GDM1 (cell line): ENCODE measurements at regions not wholly inside any gene's neighbourhood (a gene's known extent, or its start where the extent isn't known, plus 50 kb on each side); places are given as distances from the start of the nearest gene placed in this dataset.

Experiments
- DNase-seq: peaks from one replicate; lab custom pipeline; 2025; lab: John Stamatoyannopoulos, UW

DNA sequence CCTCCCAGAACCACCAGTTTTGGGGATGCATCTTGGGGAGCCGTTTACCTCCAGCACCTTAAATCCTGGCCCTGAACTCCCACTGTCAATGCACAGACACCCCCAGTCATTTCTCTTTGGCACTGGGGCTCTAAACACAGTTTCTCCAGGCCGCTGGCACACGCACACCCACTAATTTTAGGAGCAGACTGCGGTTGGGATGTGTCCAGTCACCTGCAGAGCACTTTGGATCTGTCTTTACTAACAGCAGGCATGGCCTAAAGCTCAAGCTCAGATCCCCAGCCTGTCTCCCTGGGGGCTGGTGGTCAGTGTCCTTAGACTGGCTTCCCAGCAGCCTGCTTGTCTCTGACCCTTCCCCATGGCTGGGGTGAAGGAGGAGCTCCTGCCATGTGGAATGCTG, 49.9 kb downstream of the SYNE3 start:
- DNase-seq = no peak

DNA sequence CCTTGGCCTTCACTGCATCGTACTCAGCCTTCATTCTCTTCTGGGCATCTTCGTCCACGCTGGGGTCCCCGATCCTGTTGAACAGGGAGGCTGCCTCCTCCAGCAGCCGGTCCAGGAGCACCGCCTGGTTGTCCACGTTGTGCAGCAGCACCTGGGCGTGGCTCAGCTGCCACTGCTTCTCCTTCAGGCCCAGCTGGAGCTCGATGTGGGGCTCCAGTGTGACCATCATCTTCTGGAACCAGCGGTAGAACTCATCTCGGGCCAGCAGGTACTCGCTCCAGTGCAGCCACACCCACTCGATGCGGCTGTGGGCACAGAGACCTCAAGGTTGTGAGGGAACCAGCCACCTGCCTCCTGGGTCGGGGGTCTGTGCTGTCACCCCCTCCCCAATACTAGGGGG, 50.5 kb downstream of the SYNE3 start:
- no peak for DNase-seq

DNA sequence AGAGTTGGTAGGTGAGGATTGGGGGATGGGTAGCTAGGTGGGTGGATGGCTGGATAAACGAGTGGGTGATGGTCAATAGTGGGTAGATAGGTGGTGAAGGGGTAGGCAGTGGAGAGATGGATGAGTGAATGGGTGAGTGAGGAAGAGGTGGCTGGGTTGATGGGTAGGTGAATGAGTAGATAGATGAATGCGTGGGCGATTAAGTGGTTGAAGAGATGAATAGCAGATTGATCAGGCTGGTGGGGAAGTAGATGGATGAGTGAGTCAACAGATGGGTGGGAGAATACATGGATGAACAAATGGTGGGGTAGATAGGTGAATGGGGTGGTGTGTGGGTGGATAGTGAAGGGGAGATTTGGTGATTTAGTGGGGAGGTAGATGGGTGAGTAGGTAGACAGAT, 51.1 kb downstream of the SYNE3 start:
- no peak for DNase-seq

DNA sequence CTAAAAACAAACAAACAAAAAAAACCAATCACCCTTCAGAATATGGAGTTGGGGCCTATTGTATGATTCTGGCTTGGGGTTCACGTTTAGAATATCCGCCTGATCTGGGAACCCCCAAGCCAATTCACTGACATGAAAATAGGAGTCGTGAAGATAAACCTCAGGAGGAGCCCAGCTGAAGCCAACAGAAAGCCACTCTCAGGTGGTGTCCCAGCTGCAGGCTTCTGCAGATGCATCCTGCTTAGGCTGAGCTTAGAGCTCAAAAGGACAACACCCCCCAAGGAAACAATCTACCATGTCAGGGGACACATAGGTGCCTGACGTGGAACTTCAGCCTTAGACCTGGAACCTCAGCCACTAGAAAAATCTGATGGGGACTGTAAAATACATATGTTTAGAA, 51.9 kb downstream of the SYNE3 start:
- no peak for DNase-seq

DNA sequence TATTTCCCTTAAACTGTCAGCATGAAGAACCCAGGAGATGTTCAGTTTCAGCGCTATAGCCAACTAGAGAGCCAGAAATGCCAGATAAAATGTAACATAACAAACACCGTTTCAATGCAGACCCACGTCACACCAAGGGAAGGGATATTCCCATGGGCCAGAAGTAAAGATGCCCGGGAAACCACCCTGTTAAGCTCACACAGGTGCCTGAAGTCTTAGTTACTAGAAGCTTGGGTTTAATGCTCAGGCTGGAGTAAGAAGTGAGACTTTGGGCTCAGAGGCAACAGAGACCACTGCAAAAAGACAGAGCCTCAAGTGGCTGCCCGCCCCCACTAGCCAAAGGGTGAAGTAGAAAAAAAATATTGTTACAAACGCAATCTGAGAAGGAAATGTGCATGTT, 52.3 kb downstream of the SYNE3 start:
- DNase-seq = no peak

DNA sequence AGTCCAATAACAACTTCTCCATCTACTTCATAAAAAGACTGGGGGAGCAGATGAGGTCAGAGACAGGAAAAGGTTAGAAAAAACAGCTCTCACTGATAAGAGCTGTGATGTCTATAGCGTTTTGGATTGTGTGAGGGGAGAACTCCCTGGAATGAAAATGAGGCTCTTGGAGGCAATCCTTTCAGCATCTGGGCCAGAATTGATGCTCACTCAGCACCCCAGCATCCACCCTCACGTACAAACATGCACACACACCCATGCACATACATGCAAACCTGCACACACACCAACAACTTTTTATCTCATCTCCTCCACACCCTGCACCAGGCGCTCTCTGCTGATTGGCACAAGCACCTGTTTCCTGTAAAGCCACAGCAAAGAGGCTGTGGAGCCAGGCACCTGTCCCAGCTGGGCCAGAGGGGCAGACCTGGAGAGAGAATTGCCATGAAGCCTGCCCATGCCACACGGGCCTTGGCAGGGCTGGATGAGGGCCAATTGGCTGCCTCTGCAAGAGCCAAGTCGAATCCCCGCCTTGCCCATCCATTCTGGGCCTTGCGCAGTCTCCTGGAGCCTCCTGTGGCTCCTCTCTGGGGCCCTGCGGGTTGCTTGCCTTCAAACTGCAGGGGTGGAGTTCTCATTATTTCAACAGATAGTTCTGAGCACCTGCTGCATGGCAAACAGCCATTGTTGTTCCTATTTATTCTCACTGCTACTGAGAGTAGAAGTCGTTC, 53.1 kb downstream of the SYNE3 start:
- DNase-seq = peak; percentile 30

DNA sequence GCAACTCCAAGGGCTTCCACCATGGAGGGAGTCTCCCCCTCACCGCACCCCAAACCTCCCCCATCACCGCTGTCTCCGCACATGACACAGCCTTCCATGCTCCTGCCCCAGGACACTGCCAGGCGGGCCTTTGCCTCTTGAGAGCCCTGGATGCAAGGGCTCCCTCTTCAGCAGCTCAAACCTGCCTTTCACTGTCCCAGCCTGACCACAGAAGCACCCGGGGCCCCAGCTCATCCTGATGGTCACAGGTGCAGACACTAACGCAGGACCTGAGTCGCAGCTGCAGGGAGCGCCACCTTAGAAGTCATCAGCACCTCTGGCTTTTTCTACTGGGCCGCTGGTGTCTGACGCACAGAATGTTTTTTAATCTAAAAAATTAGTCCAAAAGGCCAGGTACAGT, 54.0 kb downstream of the SYNE3 start:
- no peak for DNase-seq

DNA sequence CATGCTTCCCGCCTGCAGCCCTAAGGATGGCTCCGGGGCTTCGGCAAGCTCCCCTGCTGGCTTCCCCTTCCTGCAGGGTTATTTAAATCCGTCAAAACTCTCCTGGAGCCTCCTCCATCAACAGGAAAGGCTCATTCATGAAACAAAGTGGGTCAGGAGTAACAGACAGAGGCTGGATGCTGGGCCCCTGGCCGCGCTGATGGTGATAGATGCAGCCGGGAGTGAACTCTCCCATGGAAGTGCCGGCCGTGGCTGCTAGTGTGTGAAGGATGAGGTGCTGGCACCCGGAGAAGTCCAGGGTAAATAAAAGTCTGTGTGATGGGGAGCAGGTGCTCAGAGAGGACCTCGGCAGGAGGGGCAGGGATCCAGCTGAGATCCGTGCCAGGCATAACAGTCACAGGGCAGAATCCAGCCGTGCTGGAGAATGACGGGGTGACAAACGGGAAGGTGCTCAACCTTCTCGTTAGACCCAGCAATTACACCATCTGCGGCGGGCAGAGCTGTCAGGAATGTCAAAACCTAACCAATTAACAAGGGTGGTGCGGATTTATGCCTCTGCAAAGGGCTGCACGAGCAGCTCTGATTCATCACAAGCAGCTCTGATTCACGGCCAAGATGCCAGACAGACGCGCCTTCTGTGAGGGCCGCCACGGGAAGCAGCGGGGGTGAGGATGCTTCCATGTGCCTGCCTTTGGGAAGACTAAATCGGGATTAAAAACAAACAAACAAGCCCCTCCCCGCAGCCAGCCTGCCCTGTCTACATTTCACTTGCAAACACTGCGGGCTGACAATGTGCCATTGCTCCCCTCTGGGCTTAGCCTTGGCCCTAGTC, 55.6 kb downstream of the SYNE3 start:
- no peak for DNase-seq

DNA sequence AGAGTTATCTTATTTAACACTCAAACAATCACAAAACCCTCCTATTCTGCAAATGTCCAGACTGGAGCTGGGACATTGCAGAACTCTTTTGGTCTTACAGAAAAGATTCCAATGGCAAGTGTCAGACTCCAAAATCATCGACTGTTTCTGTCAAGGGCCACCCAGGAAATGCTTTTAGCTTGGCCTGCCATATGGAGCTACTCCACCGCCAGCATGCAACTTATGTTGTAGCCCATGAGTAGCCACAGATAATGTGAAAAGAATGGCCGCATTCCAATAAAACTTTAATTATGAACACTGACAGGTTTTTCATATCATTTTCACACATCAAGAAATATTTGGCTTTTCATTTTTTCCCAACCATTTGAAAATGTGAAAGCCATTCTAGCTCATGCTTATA, 57.5 kb downstream of the SYNE3 start:
- no peak for DNase-seq

DNA sequence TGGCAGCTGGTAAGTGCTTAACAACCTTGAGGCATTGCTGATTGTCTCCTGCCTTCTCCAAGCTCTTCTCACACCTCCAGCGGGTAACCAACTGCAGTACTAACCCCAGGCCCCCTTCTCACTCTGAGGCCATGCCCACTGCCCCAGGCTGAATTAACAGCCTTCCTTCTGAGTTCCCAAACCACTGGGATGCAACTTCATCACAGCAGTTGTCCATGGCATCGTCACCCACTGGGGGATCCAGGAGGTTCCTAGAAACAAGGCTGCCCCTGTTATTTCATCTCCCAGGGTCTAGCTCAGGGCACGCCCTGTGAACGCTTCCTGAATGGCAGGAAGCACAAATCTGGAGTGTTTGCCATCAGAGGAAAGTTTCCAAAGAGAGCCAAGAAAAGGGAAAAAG, 58.0 kb downstream of the SYNE3 start:
- no peak for DNase-seq

DNA sequence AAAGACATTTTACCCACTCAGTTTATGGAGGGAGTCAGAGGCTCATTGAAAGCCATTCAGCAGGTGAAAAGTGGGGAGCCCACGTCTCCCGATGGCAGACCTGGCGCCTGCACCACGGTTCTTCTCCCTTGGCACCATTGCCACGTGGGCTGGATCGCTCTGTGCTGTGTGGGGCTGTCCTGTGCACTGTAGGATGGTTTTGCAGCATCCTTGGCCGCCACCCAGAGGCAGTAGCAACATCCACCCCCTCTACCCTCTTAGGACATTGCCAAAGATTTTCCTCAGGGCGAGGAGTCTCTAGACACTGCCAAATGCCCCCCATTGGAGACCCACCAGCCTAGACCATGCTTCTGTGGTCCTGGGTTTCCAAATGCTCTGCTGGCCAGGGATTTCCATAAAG, 60.2 kb downstream of the SYNE3 start:
- DNase-seq = no peak

DNA sequence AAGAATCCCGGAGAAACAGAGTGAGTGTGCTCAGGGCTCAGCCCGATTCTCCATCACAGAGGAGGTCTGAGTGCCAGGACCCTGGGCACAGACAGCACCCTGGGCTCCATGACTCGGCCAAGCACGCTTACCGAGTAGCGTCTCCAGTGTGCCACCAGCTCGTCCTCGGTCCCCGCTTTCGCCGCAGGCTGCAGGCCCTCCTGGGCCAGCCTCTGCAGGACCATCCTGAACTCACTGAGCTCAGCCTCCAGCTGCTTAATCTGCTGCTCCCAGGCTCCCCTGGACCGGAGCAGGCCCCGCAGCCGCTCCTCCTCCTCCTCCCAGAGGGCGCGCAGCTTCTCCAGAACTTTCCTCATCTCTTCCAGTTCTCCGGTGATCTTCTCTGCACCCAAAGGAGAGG, 61.2 kb downstream of the SYNE3 start:
- no peak for DNase-seq

DNA sequence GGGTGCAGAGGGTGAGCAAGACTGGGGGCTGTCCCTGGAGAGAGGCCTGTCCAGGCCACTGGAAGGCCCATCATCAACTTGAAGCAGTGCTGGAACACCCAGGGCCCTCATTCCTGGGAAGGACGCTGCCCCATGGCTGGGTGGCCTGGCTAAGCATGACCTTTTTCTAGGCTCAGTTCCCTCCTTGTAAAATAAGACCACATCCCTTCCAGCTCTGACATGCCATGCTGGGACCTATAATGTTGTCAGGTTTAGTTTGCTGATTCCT, 62.8 kb downstream of the SYNE3 start:
- DNase-seq = no peak

DNA sequence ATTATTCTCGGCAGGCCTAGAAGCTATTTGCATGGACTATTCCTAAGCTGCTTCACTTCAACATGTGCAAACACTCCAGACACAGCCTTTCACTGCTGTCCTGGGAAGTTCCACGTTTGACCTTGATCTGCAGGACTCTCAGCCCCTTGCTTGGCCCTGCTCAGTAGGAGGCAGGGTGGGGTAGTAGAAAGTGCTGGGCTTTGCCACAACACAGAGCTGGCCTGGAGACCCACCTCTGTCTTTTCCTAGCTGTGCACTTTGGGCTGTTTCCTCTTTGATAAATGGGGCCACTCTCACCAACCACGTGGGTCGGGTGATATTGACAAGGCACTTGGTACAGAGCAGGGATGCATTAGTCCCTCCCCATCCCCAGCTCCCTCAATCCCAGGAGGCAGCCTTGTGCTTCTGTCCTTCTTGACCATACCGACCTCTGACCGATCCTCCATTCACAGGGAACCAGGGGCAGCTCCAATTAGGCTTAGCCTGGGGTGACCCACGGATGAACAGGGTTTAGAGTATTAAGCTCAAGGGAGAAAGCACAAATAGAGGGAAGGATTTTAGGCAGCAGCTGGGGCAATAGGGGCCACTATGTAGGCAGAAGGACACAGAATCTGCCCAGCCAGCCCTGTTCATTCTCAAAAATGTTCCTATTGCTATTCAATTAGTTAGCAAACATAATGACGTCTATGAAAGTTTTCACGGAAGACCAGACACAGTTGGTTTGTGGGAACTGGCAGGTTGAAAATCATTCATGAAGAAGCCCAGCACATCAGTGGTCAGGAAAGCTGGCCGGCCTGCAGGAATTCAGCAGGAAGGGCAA, 63.3 kb downstream of the SYNE3 start:
- DNase-seq = no peak

DNA sequence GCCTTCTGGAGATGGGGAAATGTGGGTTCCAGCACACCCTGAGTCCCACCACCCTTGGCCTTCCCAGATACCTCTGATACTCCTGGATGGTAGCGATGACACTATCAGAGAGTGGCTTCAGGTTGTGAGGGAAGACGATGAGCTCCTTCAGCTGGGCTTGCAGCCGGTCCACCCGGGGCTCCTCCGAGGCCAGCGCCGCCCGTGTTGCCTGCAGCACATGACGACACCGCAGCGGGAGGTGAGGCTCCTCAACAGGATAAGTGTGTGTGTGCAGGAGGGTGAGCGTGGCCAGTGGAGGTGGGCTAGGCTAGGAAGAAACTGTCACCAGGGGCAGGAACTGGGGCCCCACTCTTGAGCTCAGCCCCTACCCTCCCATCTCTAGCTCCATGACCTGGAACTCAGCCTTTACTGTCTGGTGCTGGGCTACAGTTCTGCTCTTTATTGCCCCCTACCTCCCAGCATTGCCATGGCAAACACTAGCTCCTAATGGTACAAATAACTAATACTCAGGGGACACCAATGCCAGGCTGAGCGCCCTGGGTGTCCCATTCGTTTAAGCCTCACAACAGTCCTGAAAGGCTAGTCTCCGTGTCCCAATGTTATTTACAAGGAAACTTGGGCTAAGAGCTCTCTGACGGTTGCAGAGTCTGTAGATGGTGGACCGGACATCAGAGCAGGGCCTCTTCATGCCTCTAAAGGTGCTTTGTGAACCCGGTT, 64.1 kb downstream of the SYNE3 start:
- no peak for DNase-seq

DNA sequence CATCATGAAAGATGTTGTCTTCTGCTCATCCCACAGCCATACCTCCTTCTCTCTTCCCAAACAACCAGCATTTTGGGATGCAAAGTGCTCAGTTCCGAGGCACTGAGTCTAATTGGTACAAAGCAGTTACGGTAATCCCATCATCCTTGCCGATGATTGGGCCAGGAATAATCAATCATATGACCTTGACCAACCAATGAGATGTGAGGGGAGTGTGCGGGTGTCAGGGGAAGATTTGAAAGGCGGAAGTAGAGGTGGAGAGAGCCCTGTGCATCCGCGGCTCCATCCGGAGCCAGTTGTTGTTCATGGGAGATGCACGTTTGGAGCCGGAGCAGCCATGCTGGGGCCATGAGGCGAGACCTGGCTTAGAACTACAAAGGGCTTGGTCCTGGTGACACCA, 67.3 kb downstream of the SYNE3 start:
- no peak for DNase-seq

DNA sequence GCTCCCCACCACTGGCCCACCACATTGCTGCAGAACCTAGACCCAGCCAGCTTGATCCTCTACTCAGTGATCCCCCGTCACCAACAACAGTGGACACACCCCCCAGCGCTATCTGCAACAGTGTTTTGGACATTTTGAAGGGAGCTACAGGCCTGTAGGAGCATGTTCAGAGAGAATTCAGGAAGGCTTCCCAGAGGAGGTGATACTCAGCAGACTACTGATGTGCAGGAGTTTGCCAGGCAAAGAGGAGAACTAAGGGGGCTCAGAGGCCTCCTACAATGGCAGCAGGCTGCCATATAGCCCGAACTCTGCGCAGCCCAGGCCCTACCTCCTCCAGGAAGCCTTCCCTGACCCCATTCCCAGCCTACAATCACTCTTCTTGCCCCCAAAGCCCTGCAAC, 70.0 kb downstream of the SYNE3 start:
- no peak for DNase-seq

DNA sequence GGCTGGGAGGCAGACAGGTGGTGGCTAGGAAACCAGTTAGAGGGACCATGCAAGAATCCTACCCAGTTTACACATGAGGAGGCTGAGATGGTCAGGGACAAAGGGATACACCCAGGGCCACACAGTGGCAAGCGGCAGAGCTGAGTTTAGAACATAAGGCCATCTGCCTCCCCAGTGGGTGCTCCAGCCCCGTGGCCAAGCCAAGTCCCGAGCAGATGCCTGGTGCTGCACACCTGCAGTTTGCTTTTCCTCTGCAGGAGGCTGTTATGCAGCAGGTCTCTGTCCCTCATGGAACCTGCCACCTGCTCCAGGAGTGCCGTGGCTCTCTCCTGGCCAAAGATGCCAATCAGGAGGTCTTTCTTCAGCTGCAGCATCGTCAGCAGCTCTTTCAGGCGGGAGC, 70.8 kb downstream of the SYNE3 start:
- no peak for DNase-seq

DNA sequence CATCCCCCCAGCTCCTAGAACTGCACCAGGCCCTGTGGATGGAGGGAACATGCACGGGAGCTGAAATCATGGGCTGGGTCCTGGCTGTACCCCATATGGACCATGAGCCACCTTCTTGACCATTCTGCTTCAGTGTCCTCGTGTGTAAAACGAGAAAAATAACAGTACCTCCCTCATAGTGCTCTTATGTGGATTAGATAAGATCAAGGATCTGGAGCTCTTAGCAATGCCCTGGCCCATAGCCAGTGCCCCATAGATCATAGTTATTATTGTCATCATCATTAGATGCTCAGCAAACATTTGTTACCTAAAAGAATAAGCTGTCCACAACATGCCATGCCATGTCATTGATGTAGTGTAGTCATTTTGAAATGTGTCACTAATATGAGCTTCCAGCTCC, 71.3 kb downstream of the SYNE3 start:
- no peak for DNase-seq

DNA sequence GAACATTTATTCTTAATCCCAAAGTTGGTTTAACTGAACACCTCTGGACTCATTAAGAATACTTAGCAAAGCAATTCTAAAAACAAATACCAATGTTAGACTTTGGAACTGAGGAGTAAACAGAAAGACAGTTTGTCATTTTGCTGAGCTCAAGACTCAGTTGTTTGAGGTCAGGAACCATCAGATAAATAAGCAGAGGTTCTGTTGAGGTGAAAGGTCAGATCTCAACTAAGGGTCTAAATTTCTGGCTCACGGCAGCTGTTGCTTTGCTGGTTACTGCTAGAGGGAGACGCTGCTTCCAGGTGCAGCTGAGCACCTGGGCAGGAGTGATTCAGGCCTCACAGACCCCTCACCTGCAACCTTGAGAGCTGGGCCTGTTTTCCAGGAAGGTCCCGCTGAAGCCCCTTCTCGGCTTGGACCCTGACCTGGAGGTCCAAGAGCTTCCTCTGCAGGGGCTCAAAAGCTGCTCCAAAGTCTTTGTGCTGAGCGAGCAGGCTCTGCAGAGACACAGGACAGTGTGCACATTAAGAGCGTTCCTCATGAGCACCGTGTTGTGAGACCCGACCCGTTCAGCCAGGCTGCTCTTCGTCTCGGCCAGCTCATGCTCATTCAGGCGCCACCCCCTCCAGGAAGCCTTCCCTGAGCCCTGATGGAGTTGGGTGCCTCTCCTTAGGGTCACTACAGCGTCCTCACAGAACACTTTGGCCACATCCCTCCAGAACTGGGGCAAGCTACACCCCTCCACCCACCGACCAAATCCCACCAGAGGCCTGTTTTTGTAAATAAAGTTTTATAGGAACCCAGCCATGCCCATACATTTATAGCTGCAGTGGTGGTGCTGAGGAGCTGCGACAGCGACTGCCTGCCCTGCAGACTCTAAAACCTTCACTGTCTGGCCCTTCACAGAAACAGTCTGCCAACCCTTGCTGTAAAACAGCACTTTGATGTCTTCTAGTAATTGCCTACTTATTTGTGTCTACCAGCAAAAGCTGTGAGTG, 72.0 kb downstream of the SYNE3 start:
- no peak for DNase-seq

DNA sequence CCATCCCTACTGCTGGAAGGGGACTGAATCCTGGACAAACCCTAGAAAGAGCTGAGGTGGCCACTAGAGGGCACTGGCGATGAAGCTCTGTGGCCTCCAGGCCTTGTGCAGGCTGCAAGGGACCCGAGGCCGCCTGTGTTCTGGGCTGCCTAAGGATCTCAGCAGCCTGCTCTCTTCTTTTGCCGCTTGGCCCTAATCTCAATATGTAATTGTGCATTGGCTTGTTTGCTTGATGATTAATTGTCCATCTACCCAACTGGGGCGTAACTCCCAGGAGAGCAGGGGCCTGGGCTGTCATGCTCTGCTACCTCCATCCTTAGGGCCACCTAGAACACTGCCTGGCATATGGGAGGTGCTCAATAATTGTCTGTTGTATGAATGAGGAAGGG, 73.8 kb downstream of the SYNE3 start:
- DNase-seq = peak; percentile 66
